ENCODE measurements at regions not wholly inside any gene's neighbourhood (a gene's known extent, or its start where the extent isn't known, plus 50 kb on each side); places are given as distances from the start of the nearest gene placed in this dataset.
A peak's percentile ranks its signal among the peaks of the same experiment; 100 is the strongest.

GRCh38 chr18:22337306-22337705 is 80.4 kb downstream of the CTAGE1 start:
- Histone ChIP-seq H3K4me3 (ENCODE audit: low read length in 2 of 2) (no peak overlapping the region), H3K27me3 (ENCODE audit: control insufficient read depth in 1 of 2, insufficient read depth in 2 of 2, low read length in 1 of 2) (no peaks in the 10 kb centered on the region), H3K36me3 (ENCODE audit: control insufficient read depth in 1 of 2, insufficient read depth in 2 of 2, low read length in 1 of 2) (no peaks in the 10 kb centered on the region), H3K9me3 (ENCODE audit: control insufficient read depth, low read length) (no peaks in the 10 kb centered on the region), H3K4me1 (ENCODE audit: control insufficient read depth in 1 of 2, insufficient read depth in 2 of 2, low read length in 2 of 2) (no peaks in the 10 kb centered on the region), H3K27ac (ENCODE audit: low read depth in 1 of 2, low read length in 2 of 2) (no peak overlapping the region)
- WGBS, 2 donors = 53 to 63% methylated on average over 3 of the region's 3 CpGs
- no peak for ATAC-seq (ENCODE audit: low FRiP score)
- DNase-seq = no peak
- intact Hi-C loops (cut with DNase I) = no loop called here

- no peak overlapping the region for H3K27ac ChIP-seq (ENCODE audit: low read depth in 1 of 2, low read length in 2 of 2)
- no peaks in the 10 kb centered on the region for H3K27me3 ChIP-seq (ENCODE audit: control insufficient read depth in 1 of 2, insufficient read depth in 2 of 2, low read length in 1 of 2)
- no peak overlapping the region for H3K4me3 ChIP-seq (ENCODE audit: low read length in 2 of 2)
- DNase-seq (no peak), ATAC-seq (ENCODE audit: low FRiP score) (no peak)
- 82 to 84% methylated on average over 4 of the region's 4 CpGs for WGBS, 2 donors
- no peaks in the 10 kb centered on the region for H3K9me3 ChIP-seq (ENCODE audit: control insufficient read depth, low read length)
- no peaks in the 10 kb centered on the region for H3K36me3 ChIP-seq (ENCODE audit: control insufficient read depth in 1 of 2, insufficient read depth in 2 of 2, low read length in 1 of 2)
- intact Hi-C loops (cut with DNase I) = no loop called here
- H3K4me1 ChIP-seq (ENCODE audit: control insufficient read depth in 1 of 2, insufficient read depth in 2 of 2, low read length in 2 of 2) = no peaks in the 10 kb centered on the region
Observed at GRCh38 chr18:22336406-22336805, 81.3 kb downstream of the CTAGE1 start.

GRCh38 chr18:22335731-22336198 is 82.0 kb downstream of the CTAGE1 start:
- WGBS, 2 donors = 25 to 28% methylated on average over 15 of the region's 15 CpGs
- no peak overlapping the region for H3K27ac ChIP-seq (ENCODE audit: low read depth in 1 of 2, low read length in 2 of 2)
- peak; percentile 23 for ATAC-seq (ENCODE audit: low FRiP score)
- no peaks in the 10 kb centered on the region for H3K4me1 ChIP-seq (ENCODE audit: control insufficient read depth in 1 of 2, insufficient read depth in 2 of 2, low read length in 2 of 2)
- H3K9me3 ChIP-seq (ENCODE audit: control insufficient read depth, low read length) = no peaks in the 10 kb centered on the region
- intact Hi-C loops (cut with DNase I) = no loop called here
- DNase-seq = no peak
- H3K36me3 ChIP-seq (ENCODE audit: control insufficient read depth in 1 of 2, insufficient read depth in 2 of 2, low read length in 1 of 2) = no peaks in the 10 kb centered on the region
- no peaks in the 10 kb centered on the region for H3K27me3 ChIP-seq (ENCODE audit: control insufficient read depth in 1 of 2, insufficient read depth in 2 of 2, low read length in 1 of 2)
- H3K4me3 ChIP-seq (ENCODE audit: low read length in 2 of 2) = no peak overlapping the region

GRCh38 chr18:22334567-22334966 is 83.1 kb downstream of the CTAGE1 start:
- WGBS, 2 donors = 97 to 98% methylated on average over 5 of the region's 5 CpGs
- DNase-seq (no peak), ATAC-seq (ENCODE audit: low FRiP score) (no peak)
- H3K9me3 ChIP-seq (ENCODE audit: control insufficient read depth, low read length) = no peaks in the 10 kb centered on the region
- H3K36me3 ChIP-seq (ENCODE audit: control insufficient read depth in 1 of 2, insufficient read depth in 2 of 2, low read length in 1 of 2) = no peaks in the 10 kb centered on the region
- intact Hi-C loops (cut with DNase I) = no loop called here
- H3K4me3 ChIP-seq (ENCODE audit: low read length in 2 of 2) = no peak overlapping the region
- no peaks in the 10 kb centered on the region for H3K4me1 ChIP-seq (ENCODE audit: control insufficient read depth in 1 of 2, insufficient read depth in 2 of 2, low read length in 2 of 2)
- H3K27ac ChIP-seq (ENCODE audit: low read depth in 1 of 2, low read length in 2 of 2) = no peak overlapping the region
- no peaks in the 10 kb centered on the region for H3K27me3 ChIP-seq (ENCODE audit: control insufficient read depth in 1 of 2, insufficient read depth in 2 of 2, low read length in 1 of 2)

- Histone ChIP-seq H3K4me3 (ENCODE audit: low read length in 2 of 2) (no peak overlapping the region), H3K4me1 (ENCODE audit: control insufficient read depth in 1 of 2, insufficient read depth in 2 of 2, low read length in 2 of 2) (no peaks in the 10 kb centered on the region), H3K27ac (ENCODE audit: low read depth in 1 of 2, low read length in 2 of 2) (no peak overlapping the region), H3K36me3 (ENCODE audit: control insufficient read depth in 1 of 2, insufficient read depth in 2 of 2, low read length in 1 of 2) (no peaks in the 10 kb centered on the region), H3K27me3 (ENCODE audit: control insufficient read depth in 1 of 2, insufficient read depth in 2 of 2, low read length in 1 of 2) (no peaks in the 10 kb centered on the region), H3K9me3 (ENCODE audit: control insufficient read depth, low read length) (no peaks in the 10 kb centered on the region)
- DNase-seq (no peak), ATAC-seq (ENCODE audit: low FRiP score) (no peak)
- intact Hi-C loops (cut with DNase I) = no loop called here
- 88 to 95% methylated on average over 5 of the region's 5 CpGs for WGBS, 2 donors
Observed at GRCh38 chr18:22332590-22332989, 85.1 kb downstream of the CTAGE1 start.

GRCh38 chr18:22330508-22330907 is 87.2 kb downstream of the CTAGE1 start:
- Histone ChIP-seq H3K4me1 (ENCODE audit: control insufficient read depth in 1 of 2, insufficient read depth in 2 of 2, low read length in 2 of 2) (no peaks in the 10 kb centered on the region), H3K9me3 (ENCODE audit: control insufficient read depth, low read length) (no peaks in the 10 kb centered on the region), H3K27me3 (ENCODE audit: control insufficient read depth in 1 of 2, insufficient read depth in 2 of 2, low read length in 1 of 2) (no peaks in the 10 kb centered on the region), H3K36me3 (ENCODE audit: control insufficient read depth in 1 of 2, insufficient read depth in 2 of 2, low read length in 1 of 2) (no peaks in the 10 kb centered on the region), H3K27ac (ENCODE audit: low read depth in 1 of 2, low read length in 2 of 2) (no peak overlapping the region), H3K4me3 (ENCODE audit: low read length in 2 of 2) (no peak overlapping the region)
- DNase-seq = no peak
- ATAC-seq (ENCODE audit: low FRiP score) = no peak
- 76 to 79% methylated on average over 5 of the region's 5 CpGs for WGBS, 2 donors
- intact Hi-C loops (cut with DNase I) = no loop called here

GRCh38 chr18:22325396-22325795 is 92.3 kb downstream of the CTAGE1 start:
- WGBS, 2 donors = 96 to 99% methylated on average over 8 of the region's 8 CpGs
- Histone ChIP-seq H3K4me1 (ENCODE audit: control insufficient read depth in 1 of 2, insufficient read depth in 2 of 2, low read length in 2 of 2) (no peaks in the 10 kb centered on the region), H3K4me3 (ENCODE audit: low read length in 2 of 2) (no peak overlapping the region), H3K9me3 (ENCODE audit: control insufficient read depth, low read length) (no peaks in the 10 kb centered on the region), H3K27me3 (ENCODE audit: control insufficient read depth in 1 of 2, insufficient read depth in 2 of 2, low read length in 1 of 2) (no peaks in the 10 kb centered on the region), H3K36me3 (ENCODE audit: control insufficient read depth in 1 of 2, insufficient read depth in 2 of 2, low read length in 1 of 2) (no peaks in the 10 kb centered on the region), H3K27ac (ENCODE audit: low read depth in 1 of 2, low read length in 2 of 2) (no peak overlapping the region)
- intact Hi-C loops (cut with DNase I) = no loop called here
- no peak for DNase-seq
- no peak for ATAC-seq (ENCODE audit: low FRiP score)

GRCh38 chr18:22324191-22325131 is 93.3 kb downstream of the CTAGE1 start:
- Histone ChIP-seq H3K9me3 (ENCODE audit: control insufficient read depth, low read length) (no peaks in the 10 kb centered on the region), H3K27me3 (ENCODE audit: control insufficient read depth in 1 of 2, insufficient read depth in 2 of 2, low read length in 1 of 2) (no peaks in the 10 kb centered on the region), H3K36me3 (ENCODE audit: control insufficient read depth in 1 of 2, insufficient read depth in 2 of 2, low read length in 1 of 2) (no peaks in the 10 kb centered on the region), H3K4me3 (ENCODE audit: low read length in 2 of 2) (peak overlapping the region; percentile 26 to 49), H3K4me1 (ENCODE audit: control insufficient read depth in 1 of 2, insufficient read depth in 2 of 2, low read length in 2 of 2) (no peaks in the 10 kb centered on the region), H3K27ac (ENCODE audit: low read depth in 1 of 2, low read length in 2 of 2) (peak overlapping the region in 1 of 2 donors; percentile 41)
- DNase-seq (peak; percentile 80 to 88), ATAC-seq (ENCODE audit: low FRiP score) (peak; percentile 78)
- intact Hi-C loops (cut with DNase I) = no loop called here
- WGBS, 2 donors = 6% methylated on average over 29 to 30 of the region's 30 CpGs

GRCh38 chr18:22322243-22322691 is 95.4 kb downstream of the CTAGE1 start:
- WGBS, 2 donors = 92 to 94% methylated on average over 7 of the region's 7 CpGs
- Histone ChIP-seq H3K27ac (ENCODE audit: low read depth in 1 of 2, low read length in 2 of 2) (no peak overlapping the region), H3K27me3 (ENCODE audit: control insufficient read depth in 1 of 2, insufficient read depth in 2 of 2, low read length in 1 of 2) (no peaks in the 10 kb centered on the region), H3K4me1 (ENCODE audit: control insufficient read depth in 1 of 2, insufficient read depth in 2 of 2, low read length in 2 of 2) (no peaks in the 10 kb centered on the region), H3K4me3 (ENCODE audit: low read length in 2 of 2) (no peak overlapping the region), H3K36me3 (ENCODE audit: control insufficient read depth in 1 of 2, insufficient read depth in 2 of 2, low read length in 1 of 2) (no peaks in the 10 kb centered on the region), H3K9me3 (ENCODE audit: control insufficient read depth, low read length) (no peaks in the 10 kb centered on the region)
- ATAC-seq (ENCODE audit: low FRiP score) = peak; percentile 71
- DNase-seq = no peak
- intact Hi-C loops (cut with DNase I) = no loop called here
